ENCODE measurements at regions not wholly inside any gene's neighbourhood (a gene's known extent, or its start where the extent isn't known, plus 50 kb on each side); places are given as distances from the start of the nearest gene placed in this dataset.

DNA sequence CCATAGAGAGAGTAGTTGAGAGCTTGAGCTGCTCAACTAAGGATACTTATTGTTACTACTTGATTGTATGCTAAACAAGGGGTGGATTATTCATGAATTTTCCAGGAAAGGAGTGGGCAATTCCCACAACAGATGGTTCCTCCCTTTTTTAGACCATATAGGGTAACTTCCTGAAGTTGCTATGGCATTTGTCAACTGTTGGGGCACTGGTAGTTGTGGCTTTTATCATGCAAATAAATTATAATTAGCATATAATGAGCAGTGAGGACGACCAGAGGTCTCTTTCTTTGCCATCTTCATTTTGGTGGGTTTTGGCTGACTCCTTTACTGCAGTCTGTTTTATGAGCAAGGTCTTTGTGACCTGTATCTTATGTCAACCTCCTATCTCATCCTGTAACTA, 1403.5 kb upstream of the PABPC4L start:
- H3K9ac ChIP-seq (ENCODE audit: low read depth, low read length), result no peak overlapping the region

DNA sequence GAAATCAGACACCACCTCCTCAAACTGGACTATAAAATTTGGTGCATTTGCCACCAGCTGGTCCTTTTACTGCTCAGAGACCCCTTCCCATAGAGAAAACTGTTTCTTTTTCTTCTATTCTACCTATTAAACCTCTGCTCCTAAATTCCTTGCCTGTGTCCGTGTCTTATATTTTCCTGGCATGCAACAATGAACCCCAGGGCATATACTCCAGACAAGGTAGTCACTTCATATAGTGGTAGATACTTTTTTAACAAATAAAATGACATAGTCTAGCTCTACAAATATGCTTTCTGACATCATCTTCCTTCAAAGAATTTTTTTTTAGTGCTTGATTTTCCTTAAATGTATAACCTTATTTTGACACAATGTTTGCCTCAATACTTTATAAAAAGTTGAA, 1402.9 kb upstream of the PABPC4L start:
- Histone ChIP-seq H3K9ac (ENCODE audit: low read depth, low read length) (no peak overlapping the region), H3K4me1 (ENCODE audit: control insufficient read depth, insufficient read depth, low read length) (no peaks in the 10 kb centered on the region), H3K27me3 (ENCODE audit: control insufficient read depth, insufficient read depth, low read length) (no peaks in the 10 kb centered on the region), H3K36me3 (ENCODE audit: control insufficient read depth, insufficient read depth, low read length) (no peaks in the 10 kb centered on the region), H3K4me3 (ENCODE audit: low read depth, low read length) (no peak overlapping the region), H3K9me3 (ENCODE audit: control insufficient read depth, insufficient read depth, low read length) (no peaks in the 10 kb centered on the region)

More for the DNA sequence above, 1403.5 kb upstream of the PABPC4L start:
- Histone ChIP-seq H3K4me3 (ENCODE audit: low read depth, low read length) (no peak overlapping the region), H3K36me3 (ENCODE audit: control insufficient read depth, insufficient read depth, low read length) (no peaks in the 10 kb centered on the region), H3K27me3 (ENCODE audit: control insufficient read depth, insufficient read depth, low read length) (no peaks in the 10 kb centered on the region), H3K4me1 (ENCODE audit: control insufficient read depth, insufficient read depth, low read length) (no peaks in the 10 kb centered on the region), H3K9me3 (ENCODE audit: control insufficient read depth, insufficient read depth, low read length) (no peaks in the 10 kb centered on the region)

DNA sequence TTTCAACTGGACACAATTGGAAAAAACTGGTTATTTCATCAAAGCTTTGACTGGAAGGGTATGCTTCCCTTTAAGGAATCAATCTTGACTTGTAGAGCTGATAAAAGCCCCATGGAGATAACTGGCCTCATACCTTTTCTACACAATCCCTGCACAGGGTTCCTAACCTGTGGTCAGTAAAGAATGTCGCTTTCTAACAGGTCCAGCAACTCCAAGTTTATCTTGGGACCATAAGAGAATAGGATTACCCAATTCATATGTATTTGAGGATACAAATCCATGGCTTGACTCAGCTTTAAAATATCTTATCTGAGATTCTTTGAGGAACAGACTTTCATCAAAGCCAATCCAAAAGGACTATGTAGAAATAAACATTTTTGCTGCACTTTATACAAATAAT, 1399.8 kb upstream of the PABPC4L start:
- H3K36me3 ChIP-seq (ENCODE audit: control insufficient read depth, insufficient read depth, low read length), result no peaks in the 10 kb centered on the region
- H3K9me3 ChIP-seq (ENCODE audit: control insufficient read depth, insufficient read depth, low read length), result peaks cover 9% of the 10 kb centered on the region
- H3K9ac ChIP-seq (ENCODE audit: low read depth, low read length), result no peak overlapping the region
- H3K27me3 ChIP-seq (ENCODE audit: control insufficient read depth, insufficient read depth, low read length), result no peaks in the 10 kb centered on the region
- no peak overlapping the region for H3K4me3 ChIP-seq (ENCODE audit: low read depth, low read length)
- H3K4me1 ChIP-seq (ENCODE audit: control insufficient read depth, insufficient read depth, low read length), result no peaks in the 10 kb centered on the region

DNA sequence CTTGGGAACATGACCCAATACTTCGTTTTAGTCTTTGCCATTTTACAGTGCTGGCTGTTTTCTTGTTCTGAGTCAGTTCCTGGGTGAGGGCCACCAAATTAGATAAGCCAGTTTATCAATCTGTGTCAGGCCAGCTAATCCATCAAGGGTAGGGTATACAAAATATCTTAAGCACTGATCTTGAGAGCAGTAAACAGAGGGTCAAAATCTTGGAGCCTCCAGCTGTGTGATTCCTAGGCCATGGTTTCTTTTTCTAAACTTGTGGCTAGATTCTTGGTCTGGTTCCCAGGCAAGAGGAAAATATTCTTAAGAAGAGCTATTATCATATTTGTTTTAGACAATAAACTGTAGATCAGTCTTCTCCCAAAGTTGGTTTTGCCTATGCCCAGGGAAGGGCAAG, 1396.6 kb upstream of the PABPC4L start:
- Histone ChIP-seq H3K4me1 (ENCODE audit: control insufficient read depth, insufficient read depth, low read length) (no peaks in the 10 kb centered on the region), H3K9ac (ENCODE audit: low read depth, low read length) (no peak overlapping the region), H3K9me3 (ENCODE audit: control insufficient read depth, insufficient read depth, low read length) (peaks cover 13% of the 10 kb centered on the region), H3K27me3 (ENCODE audit: control insufficient read depth, insufficient read depth, low read length) (no peaks in the 10 kb centered on the region), H3K4me3 (ENCODE audit: low read depth, low read length) (no peak overlapping the region), H3K36me3 (ENCODE audit: control insufficient read depth, insufficient read depth, low read length) (no peaks in the 10 kb centered on the region)

DNA sequence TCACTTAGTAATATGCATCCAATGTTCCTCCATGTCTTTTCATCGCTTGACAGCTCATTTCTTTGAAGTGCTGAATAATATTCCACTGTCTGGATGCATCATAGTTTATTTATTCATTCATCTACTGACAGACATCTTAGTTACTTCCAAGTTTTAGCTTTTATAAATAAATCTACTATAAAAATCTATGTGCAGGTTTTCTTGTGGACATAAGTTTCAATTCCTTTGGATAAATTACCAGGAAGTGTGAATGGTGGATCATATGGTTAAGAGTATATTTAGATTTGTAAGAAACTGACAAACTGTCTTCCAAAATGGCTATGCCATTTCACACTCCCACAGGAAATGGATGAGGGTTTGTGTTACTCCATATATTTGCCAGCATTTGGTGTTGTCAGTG, 1392.9 kb upstream of the PABPC4L start:
- Histone ChIP-seq H3K4me3 (ENCODE audit: low read depth, low read length) (no peak overlapping the region), H3K36me3 (ENCODE audit: control insufficient read depth, insufficient read depth, low read length) (no peaks in the 10 kb centered on the region), H3K27me3 (ENCODE audit: control insufficient read depth, insufficient read depth, low read length) (no peaks in the 10 kb centered on the region), H3K4me1 (ENCODE audit: control insufficient read depth, insufficient read depth, low read length) (no peaks in the 10 kb centered on the region), H3K9ac (ENCODE audit: low read depth, low read length) (no peak overlapping the region), H3K9me3 (ENCODE audit: control insufficient read depth, insufficient read depth, low read length) (peaks cover 13% of the 10 kb centered on the region)

DNA sequence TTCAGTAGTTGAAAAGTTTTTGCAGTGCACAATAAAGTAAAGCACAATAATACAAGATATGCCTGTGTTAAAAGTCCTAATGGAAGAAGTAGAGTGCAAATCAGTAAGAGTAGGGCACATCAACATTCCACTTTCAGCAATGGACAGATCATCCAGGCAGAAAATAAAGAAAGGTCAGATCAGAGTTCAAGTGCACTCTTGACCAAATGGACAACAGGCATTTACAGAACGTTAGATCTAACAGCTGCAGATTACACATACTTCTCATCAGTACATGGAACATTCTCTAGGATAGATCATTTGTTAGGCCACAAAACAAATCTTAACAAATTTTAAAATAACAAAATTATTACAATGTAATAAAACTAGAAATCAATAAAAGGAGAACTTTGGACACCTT, 1373.5 kb upstream of the PABPC4L start:
- no peak overlapping the region for H3K4me3 ChIP-seq (ENCODE audit: low read depth, low read length)
- H3K4me1 ChIP-seq (ENCODE audit: control insufficient read depth, insufficient read depth, low read length), result no peaks in the 10 kb centered on the region
- no peak overlapping the region for H3K9ac ChIP-seq (ENCODE audit: low read depth, low read length)
- H3K36me3 ChIP-seq (ENCODE audit: control insufficient read depth, insufficient read depth, low read length), result no peaks in the 10 kb centered on the region
- no peaks in the 10 kb centered on the region for H3K27me3 ChIP-seq (ENCODE audit: control insufficient read depth, insufficient read depth, low read length)
- H3K9me3 ChIP-seq (ENCODE audit: control insufficient read depth, insufficient read depth, low read length), result no peaks in the 10 kb centered on the region

DNA sequence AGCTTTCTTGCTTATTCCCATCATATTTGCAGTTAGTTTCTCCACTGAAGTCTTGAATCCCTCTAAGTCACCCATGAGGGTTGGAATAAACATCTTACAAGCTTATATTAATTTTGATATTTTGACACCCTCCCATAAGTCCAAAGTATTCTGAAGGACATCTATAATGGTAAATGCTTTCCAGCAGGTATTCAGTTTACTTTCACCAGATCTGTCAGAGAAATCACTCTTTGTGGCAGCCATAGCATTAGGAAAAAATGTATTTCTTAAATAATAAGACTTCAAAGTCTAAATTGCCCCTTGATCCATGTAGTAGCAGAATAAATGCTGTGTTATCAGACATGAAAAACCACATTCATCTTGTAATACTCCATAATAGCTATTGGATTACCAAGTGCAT, 1371.7 kb upstream of the PABPC4L start:
- no peak overlapping the region for H3K9ac ChIP-seq (ENCODE audit: low read depth, low read length)
- H3K9me3 ChIP-seq (ENCODE audit: control insufficient read depth, insufficient read depth, low read length), result no peaks in the 10 kb centered on the region
- H3K4me3 ChIP-seq (ENCODE audit: low read depth, low read length), result no peak overlapping the region
- H3K4me1 ChIP-seq (ENCODE audit: control insufficient read depth, insufficient read depth, low read length), result no peaks in the 10 kb centered on the region
- H3K36me3 ChIP-seq (ENCODE audit: control insufficient read depth, insufficient read depth, low read length), result no peaks in the 10 kb centered on the region
- no peaks in the 10 kb centered on the region for H3K27me3 ChIP-seq (ENCODE audit: control insufficient read depth, insufficient read depth, low read length)

DNA sequence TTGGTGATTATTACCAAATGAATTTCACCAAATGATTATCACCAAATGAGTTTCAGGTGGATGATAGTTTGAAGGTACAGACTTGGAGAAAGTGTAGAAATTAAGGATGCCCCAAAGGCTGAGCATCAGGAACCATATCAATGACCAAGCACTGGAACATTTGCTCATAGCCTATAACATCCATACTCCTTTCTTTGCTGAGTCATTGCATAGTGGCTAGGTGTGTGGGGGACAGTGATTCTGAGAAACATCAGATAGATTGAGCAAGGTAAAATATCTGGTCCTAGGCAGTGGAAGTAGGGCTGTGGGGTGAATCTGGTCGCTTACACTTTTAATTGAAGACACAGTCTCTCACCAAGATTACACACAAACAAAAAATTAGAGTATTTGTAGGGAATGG, 1362.5 kb upstream of the PABPC4L start:
- no peaks in the 10 kb centered on the region for H3K36me3 ChIP-seq (ENCODE audit: control insufficient read depth, insufficient read depth, low read length)

DNA sequence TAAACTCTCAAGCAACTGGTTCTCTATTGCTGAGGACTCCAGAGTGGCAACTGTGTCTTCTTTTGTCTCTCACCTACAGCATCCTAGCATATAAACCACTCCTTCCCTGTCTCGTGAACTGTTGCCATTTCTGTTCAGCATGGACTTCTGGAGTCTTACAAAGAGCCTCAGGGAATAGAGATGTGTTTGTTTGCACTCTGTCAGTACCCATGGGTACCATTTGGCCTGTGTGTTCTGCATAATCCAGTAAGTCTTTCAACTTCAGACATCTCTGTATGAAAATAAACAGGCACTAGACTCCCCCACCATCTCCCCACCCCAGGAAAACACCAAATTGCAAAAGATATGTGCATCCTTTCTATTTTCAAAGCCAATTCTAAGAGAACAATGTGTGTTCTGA, 1351.6 kb upstream of the PABPC4L start:
- Histone ChIP-seq H3K4me1 (ENCODE audit: control insufficient read depth, insufficient read depth, low read length) (no peaks in the 10 kb centered on the region), H3K36me3 (ENCODE audit: control insufficient read depth, insufficient read depth, low read length) (no peaks in the 10 kb centered on the region), H3K9me3 (ENCODE audit: control insufficient read depth, insufficient read depth, low read length) (no peaks in the 10 kb centered on the region), H3K9ac (ENCODE audit: low read depth, low read length) (no peak overlapping the region), H3K4me3 (ENCODE audit: low read depth, low read length) (no peak overlapping the region), H3K27me3 (ENCODE audit: control insufficient read depth, insufficient read depth, low read length) (no peaks in the 10 kb centered on the region)

More for the DNA sequence above, 1362.5 kb upstream of the PABPC4L start:
- no peak overlapping the region for H3K4me3 ChIP-seq (ENCODE audit: low read depth, low read length)
- no peak overlapping the region for H3K9ac ChIP-seq (ENCODE audit: low read depth, low read length)
- H3K9me3 ChIP-seq (ENCODE audit: control insufficient read depth, insufficient read depth, low read length), result no peaks in the 10 kb centered on the region
- H3K27me3 ChIP-seq (ENCODE audit: control insufficient read depth, insufficient read depth, low read length), result no peaks in the 10 kb centered on the region
- H3K4me1 ChIP-seq (ENCODE audit: control insufficient read depth, insufficient read depth, low read length), result no peaks in the 10 kb centered on the region

DNA sequence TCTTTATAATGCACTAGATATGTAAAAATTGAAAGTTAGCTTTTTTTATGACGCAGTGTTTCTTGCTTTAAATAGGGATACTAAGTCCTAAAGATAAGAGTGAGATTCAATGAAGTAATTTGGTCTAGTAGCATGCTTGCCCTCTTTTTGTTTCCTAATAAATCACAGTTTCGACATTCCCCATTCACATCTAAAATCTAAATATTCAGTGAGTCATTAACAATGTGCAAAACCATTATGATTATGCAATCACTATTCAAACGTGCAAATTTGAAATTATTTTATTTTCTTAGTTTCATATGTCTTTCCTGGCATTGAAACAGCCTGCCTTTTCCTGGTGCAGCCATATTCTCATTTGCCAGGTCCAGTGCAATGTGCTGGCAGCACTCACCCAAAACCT, 1350.5 kb upstream of the PABPC4L start:
- Histone ChIP-seq H3K9ac (ENCODE audit: low read depth, low read length) (no peak overlapping the region), H3K9me3 (ENCODE audit: control insufficient read depth, insufficient read depth, low read length) (no peaks in the 10 kb centered on the region), H3K27me3 (ENCODE audit: control insufficient read depth, insufficient read depth, low read length) (no peaks in the 10 kb centered on the region), H3K4me1 (ENCODE audit: control insufficient read depth, insufficient read depth, low read length) (no peaks in the 10 kb centered on the region), H3K4me3 (ENCODE audit: low read depth, low read length) (no peak overlapping the region), H3K36me3 (ENCODE audit: control insufficient read depth, insufficient read depth, low read length) (no peaks in the 10 kb centered on the region)

DNA sequence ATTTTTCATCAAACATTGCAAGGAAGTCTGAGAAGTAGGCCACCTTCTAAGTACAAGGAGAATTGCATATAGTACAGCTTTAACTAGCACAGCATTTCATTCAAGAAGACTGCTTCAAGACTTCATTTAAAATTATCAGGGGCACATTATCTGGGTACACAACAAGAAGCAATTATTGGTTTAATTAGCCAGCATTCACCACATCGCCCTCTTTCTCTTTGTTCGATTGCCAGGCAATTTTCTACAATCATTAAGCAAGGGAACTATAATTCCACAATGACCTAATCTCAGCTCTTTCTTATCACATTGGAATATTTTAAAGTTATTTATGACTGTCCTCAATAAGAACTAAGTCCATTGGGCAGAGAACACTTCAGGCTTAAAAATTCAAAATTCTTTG, 1347.1 kb upstream of the PABPC4L start:
- no peaks in the 10 kb centered on the region for H3K27me3 ChIP-seq (ENCODE audit: control insufficient read depth, insufficient read depth, low read length)
- no peak overlapping the region for H3K9ac ChIP-seq (ENCODE audit: low read depth, low read length)
- no peaks in the 10 kb centered on the region for H3K36me3 ChIP-seq (ENCODE audit: control insufficient read depth, insufficient read depth, low read length)
- H3K4me3 ChIP-seq (ENCODE audit: low read depth, low read length), result no peak overlapping the region
- H3K4me1 ChIP-seq (ENCODE audit: control insufficient read depth, insufficient read depth, low read length), result no peaks in the 10 kb centered on the region
- H3K9me3 ChIP-seq (ENCODE audit: control insufficient read depth, insufficient read depth, low read length), result no peaks in the 10 kb centered on the region

DNA sequence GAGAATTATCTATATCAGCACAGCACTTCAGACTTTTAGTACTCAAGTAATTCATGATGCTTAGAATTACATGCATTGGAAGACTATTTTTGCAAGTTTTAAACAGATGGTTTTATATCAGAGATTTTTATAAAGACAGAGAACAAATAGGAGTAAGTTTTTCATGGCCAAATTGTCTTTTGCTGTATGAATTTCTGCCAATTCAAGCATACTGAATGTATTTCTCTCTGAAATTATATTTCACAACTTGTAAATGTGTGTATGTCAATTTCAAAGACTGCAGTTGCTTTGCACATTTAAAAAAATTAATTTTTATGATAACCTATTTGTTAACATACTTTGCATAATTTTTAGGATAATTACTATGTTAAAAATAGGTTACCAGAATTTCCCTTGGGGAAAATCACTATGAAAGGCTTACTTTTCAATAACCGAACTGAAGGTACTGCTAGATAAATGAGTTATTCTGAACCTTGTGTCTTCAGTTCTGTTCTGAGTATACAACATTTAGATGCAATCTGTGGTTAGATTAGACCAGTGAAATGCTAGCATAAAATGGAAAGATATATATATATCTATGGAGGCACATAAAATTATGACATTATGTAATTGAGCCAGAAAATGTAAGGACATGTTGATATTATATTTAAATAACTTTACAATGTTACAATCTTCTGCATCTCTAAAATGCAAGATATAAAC, 1344.2 kb upstream of the PABPC4L start:
- Histone ChIP-seq H3K9me3 (ENCODE audit: control insufficient read depth, insufficient read depth, low read length) (no peaks in the 10 kb centered on the region), H3K4me3 (ENCODE audit: low read depth, low read length) (no peak overlapping the region), H3K36me3 (ENCODE audit: control insufficient read depth, insufficient read depth, low read length) (no peaks in the 10 kb centered on the region), H3K9ac (ENCODE audit: low read depth, low read length) (no peak overlapping the region), H3K4me1 (ENCODE audit: control insufficient read depth, insufficient read depth, low read length) (no peaks in the 10 kb centered on the region), H3K27me3 (ENCODE audit: control insufficient read depth, insufficient read depth, low read length) (no peaks in the 10 kb centered on the region)

Data from iPS-15b (cell line).